ENCODE measurements at regions not wholly inside any gene's neighbourhood (a gene's known extent, or its start where the extent isn't known, plus 50 kb on each side); places are given as distances from the start of the nearest gene placed in this dataset.

DNA sequence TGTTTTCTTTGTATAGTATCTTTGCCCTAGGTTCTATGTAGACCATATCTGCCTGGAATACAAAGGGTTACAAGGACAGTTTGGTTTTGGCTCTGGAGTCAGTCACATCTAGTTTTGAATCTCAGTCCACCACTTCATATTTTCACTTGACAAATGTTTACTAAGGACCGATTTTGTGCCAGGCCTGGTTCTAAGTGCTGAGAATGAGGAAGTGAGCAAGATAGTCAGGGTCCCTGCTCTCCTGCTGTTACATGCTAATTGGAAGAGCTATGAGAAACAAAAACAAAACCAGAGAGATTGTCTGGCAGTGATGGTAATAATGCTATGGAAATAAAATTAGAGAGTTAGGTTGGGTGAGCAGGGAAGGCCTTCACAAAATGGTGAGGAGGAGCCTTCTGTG is 66.1 kb upstream of the ARHGAP20 start:
- Histone ChIP-seq H3K4me3 (no peak overlapping the region), H3K4me1 (replicated peaks in 1 of 2) (no peaks in the 10 kb centered on the region), H3K9me3 (replicated peaks in 1 of 3) (no peaks in the 10 kb centered on the region), H3K27me3 (no peaks in the 10 kb centered on the region), H3K27ac (peak overlapping the region in 2 of 5 donors; percentile 31 to 38), H3K36me3 (replicated peaks in 1 of 2) (no peaks in the 10 kb centered on the region)
- 49 to 65% (median 60%) methylated on average over 1 of the region's 1 CpG for WGBS, 4 donors
- intact Hi-C loops (cut with DNase I): no loop called here
- peak in 1 of 7 donors; percentile 4 for DNase-seq
- TF ChIP-seq POLR2A (IDR thresholded peaks at IDR 0.05) (no peak), CTCF (IDR thresholded peaks at IDR 0.05) (no peak)

DNA sequence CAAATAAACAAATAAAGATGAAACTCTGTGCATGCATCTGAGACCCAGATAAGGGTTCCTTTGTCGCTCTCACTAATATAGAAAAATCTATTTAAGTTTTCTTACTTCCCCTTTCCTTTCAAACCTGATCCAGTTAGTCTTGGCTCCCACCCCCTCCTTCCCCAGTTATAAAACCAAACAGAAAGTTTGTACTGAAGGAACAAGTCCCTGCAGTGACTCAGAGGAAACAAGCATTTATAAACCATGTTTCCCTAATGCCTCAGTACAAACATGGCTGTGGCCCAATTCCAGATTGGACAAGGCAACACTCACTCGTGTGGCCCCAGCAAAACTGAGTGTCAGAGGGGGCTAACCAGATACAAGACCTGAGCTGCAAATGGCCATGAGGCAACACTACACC is 65.5 kb upstream of the ARHGAP20 start:
- Histone ChIP-seq H3K36me3 (replicated peaks in 1 of 2) (no peaks in the 10 kb centered on the region), H3K9me3 (replicated peaks in 1 of 3) (no peaks in the 10 kb centered on the region), H3K4me1 (replicated peaks in 1 of 2) (no peaks in the 10 kb centered on the region), H3K27ac (peak overlapping the region in 2 of 5 donors; percentile 31 to 38), H3K4me3 (no peak overlapping the region), H3K27me3 (no peaks in the 10 kb centered on the region)
- 42 to 67% (median 50%) methylated on average over 2 of the region's 2 CpGs for WGBS, 4 donors
- TF ChIP-seq CTCF (IDR thresholded peaks at IDR 0.05) (no peak), POLR2A (IDR thresholded peaks at IDR 0.05) (no peak)
- DNase-seq: peak in 2 of 7 donors; percentile 23 to 33
- intact Hi-C loops (cut with DNase I): no loop called here

DNA sequence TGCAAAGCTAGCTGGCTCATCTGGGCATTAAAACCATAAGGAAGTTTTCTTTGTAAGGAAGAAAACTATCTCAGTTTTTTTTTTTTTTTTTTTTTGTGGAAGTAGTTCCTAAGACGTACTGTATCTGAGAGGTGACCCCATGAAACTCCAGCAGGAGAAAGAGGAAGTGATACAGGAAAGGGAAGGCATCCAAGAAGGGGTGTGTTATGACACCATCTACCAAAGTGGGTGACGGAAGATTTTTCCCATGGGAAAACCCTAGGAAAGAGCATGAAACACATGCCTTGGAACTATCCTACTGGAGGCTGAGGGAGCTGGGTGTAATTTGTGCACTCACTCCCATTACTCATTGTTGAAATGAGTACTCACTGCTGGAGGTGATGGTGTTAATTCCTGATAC is 63.8 kb upstream of the ARHGAP20 start:
- no peaks in the 10 kb centered on the region for H3K9me3 ChIP-seq (replicated peaks in 1 of 3)
- no peak overlapping the region for H3K27ac ChIP-seq
- no peaks in the 10 kb centered on the region for H3K4me1 ChIP-seq (replicated peaks in 1 of 2)
- intact Hi-C loops (cut with DNase I): no loop called here
- DNase-seq: no peak
- 67 to 75% (median 69%) methylated on average over 2 of the region's 2 CpGs for WGBS, 4 donors
- TF ChIP-seq POLR2A (IDR thresholded peaks at IDR 0.05): no peak
- no peaks in the 10 kb centered on the region for H3K27me3 ChIP-seq
- H3K4me3 ChIP-seq: no peak overlapping the region
- H3K36me3 ChIP-seq (replicated peaks in 1 of 2): no peaks in the 10 kb centered on the region

DNA sequence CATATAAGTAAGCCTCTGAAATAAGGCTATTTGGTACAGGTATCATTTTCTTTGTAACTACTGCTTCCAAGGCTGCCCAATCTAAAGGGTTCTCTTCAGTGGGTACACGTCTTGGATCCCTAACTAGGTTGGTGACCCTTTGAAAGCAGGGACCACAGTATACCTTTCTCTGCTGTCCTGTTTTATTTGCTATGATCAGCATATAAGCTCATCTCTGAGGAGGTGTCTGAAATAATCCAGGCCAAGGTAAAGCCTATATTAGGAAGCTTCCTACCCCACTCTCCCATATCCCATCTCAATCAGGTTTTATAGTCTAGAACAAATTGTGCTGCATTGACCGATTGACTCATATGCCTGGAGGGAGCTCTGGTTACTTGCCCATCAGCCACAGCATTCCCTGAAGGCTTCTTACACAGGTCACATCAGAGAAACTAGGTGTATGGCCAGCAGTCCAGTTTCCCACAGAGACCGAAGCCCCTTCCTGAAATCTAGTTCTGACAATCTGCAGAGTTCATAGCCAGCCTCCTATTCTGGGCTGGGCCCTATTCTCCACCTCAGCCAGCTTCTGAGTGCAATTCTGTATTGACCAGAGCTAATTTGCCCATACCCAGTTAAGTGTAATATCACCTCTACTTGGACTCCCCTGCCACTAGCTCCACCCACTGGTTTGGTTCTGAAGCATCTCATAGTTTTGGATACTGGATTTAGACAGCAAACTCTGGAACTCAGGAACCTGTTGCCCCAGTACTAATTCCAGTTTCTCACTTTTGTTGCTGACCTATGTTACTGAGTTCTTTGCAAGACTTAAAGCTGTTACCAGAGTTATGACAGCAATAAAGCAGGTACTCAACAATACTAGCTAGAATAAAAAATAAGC is 62.1 kb upstream of the ARHGAP20 start:
- Histone ChIP-seq H3K27ac (no peak overlapping the region), H3K4me1 (replicated peaks in 1 of 2) (no peaks in the 10 kb centered on the region), H3K36me3 (replicated peaks in 1 of 2) (no peaks in the 10 kb centered on the region), H3K9me3 (replicated peaks in 1 of 3) (no peaks in the 10 kb centered on the region), H3K4me3 (no peak overlapping the region), H3K27me3 (no peaks in the 10 kb centered on the region)
- intact Hi-C loops (cut with DNase I): no loop called here
- 88 to 98% (median 92%) methylated on average over 3 of the region's 3 CpGs for WGBS, 4 donors
- no peak for DNase-seq
- TF ChIP-seq POLR2A (IDR thresholded peaks at IDR 0.05) (no peak), CTCF (IDR thresholded peaks at IDR 0.05) (no peak)

DNA sequence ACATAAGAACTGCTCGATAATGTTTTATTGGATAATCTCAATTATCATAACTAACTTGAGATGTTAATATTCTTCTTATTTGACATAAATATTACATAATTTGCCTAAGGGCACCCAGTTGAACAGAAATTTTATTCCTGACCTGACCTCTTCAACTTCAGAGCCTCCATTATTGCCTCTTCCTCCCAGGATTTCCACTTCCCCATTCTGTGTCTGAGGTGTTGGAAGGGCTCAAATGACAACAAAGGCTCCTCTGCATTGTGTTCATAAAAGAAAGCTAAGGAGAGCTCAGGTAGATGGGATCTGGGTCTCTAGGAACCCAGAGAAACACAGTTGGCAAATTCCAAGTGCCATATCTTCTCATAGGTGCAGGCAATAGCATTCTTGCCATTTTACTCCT is 61.2 kb upstream of the ARHGAP20 start:
- H3K4me1 ChIP-seq (replicated peaks in 1 of 2): no peaks in the 10 kb centered on the region
- H3K9me3 ChIP-seq (replicated peaks in 1 of 3): no peaks in the 10 kb centered on the region
- WGBS, 4 donors: 90 to 97% (median 93%) methylated on average over 1 of the region's 1 CpG
- H3K27me3 ChIP-seq: no peaks in the 10 kb centered on the region
- TF ChIP-seq POLR2A (IDR thresholded peaks at IDR 0.05) (no peak), CTCF (IDR thresholded peaks at IDR 0.05) (no peak)
- H3K4me3 ChIP-seq: no peak overlapping the region
- intact Hi-C loops (cut with DNase I): no loop called here
- DNase-seq: no peak
- no peak overlapping the region for H3K27ac ChIP-seq
- H3K36me3 ChIP-seq (replicated peaks in 1 of 2): no peaks in the 10 kb centered on the region
